ENCODE measurements at regions not wholly inside any gene's neighbourhood (a gene's known extent, or its start where the extent isn't known, plus 50 kb on each side); places are given as distances from the start of the nearest gene placed in this dataset.

- TF ChIP-seq, protein P1, sequence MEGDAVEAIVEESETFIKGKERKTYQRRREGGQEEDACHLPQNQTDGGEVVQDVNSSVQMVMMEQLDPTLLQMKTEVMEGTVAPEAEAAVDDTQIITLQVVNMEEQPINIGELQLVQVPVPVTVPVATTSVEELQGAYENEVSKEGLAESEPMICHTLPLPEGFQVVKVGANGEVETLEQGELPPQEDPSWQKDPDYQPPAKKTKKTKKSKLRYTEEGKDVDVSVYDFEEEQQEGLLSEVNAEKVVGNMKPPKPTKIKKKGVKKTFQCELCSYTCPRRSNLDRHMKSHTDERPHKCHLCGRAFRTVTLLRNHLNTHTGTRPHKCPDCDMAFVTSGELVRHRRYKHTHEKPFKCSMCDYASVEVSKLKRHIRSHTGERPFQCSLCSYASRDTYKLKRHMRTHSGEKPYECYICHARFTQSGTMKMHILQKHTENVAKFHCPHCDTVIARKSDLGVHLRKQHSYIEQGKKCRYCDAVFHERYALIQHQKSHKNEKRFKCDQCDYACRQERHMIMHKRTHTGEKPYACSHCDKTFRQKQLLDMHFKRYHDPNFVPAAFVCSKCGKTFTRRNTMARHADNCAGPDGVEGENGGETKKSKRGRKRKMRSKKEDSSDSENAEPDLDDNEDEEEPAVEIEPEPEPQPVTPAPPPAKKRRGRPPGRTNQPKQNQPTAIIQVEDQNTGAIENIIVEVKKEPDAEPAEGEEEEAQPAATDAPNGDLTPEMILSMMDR (IDR thresholded peaks at IDR 0.05; ENCODE audit: borderline replicate concordance, extremely low read depth, low read length, poor library complexity, severe bottlenecking), result no peak
- no peak for TF ChIP-seq EZH2 (IDR thresholded peaks at IDR 0.05; ENCODE audit: borderline replicate concordance, low read depth, low read length, severe bottlenecking)
Measured at GRCh38 chr9:73053543-73053942, 98.1 kb upstream of the ANXA1 start.

Measured in DND-41 (cell line).